HG03565 (cell line): ENCODE measurements at regions not wholly inside any gene's neighbourhood (a gene's known extent, or its start where the extent isn't known, plus 50 kb on each side); places are given as distances from the start of the nearest gene placed in this dataset.

ENCODE experiments used
- ATAC-seq: cut with Tn5 transposase; IDR thresholded peaks from one replicate; pipeline ENCODE4 v1.9.1; 2021; ENCODE audit warnings: mild to moderate bottlenecking, moderate library complexity; ENCODE audit not compliant: unreplicated experiment

- no peak for ATAC-seq
Observed at GRCh38 chr4:82038936-82039335, 334.9 kb downstream of the HNRNPD start.

- ATAC-seq: no peak
Observed at GRCh38 chr4:82036181-82036580, 337.6 kb downstream of the HNRNPD start.

- no peak for ATAC-seq
Observed at GRCh38 chr4:82034878-82035277, 338.9 kb downstream of the HNRNPD start.

GRCh38 chr4:82033862-82034261 lies 339.9 kb downstream of the HNRNPD start:
- no peak for ATAC-seq

- no peak for ATAC-seq
Observed at GRCh38 chr4:82031376-82031927, 342.3 kb downstream of the HNRNPD start.

- no peak for ATAC-seq
Observed at GRCh38 chr4:82017680-82018079, 356.1 kb downstream of the HNRNPD start.

- ATAC-seq: no peak
Observed at GRCh38 chr4:82005158-82005557, 368.6 kb downstream of the HNRNPD start.

GRCh38 chr4:81997313-81997712 lies 376.5 kb downstream of the HNRNPD start:
- no peak for ATAC-seq

- no peak for ATAC-seq
Observed at GRCh38 chr4:81990898-81991297, 382.9 kb downstream of the HNRNPD start.

- no peak for ATAC-seq
Observed at GRCh38 chr4:81990211-81990610, 383.6 kb downstream of the HNRNPD start.

GRCh38 chr4:81989202-81989601 lies 384.6 kb downstream of the HNRNPD start:
- no peak for ATAC-seq

- ATAC-seq: no peak
Observed at GRCh38 chr4:81988178-81988577, 385.6 kb downstream of the HNRNPD start.

GRCh38 chr4:81984746-81985145 lies 389.0 kb downstream of the HNRNPD start:
- no peak for ATAC-seq

GRCh38 chr4:81982846-81983540 lies 390.8 kb downstream of the HNRNPD start:
- no peak for ATAC-seq

- no peak for ATAC-seq
Observed at GRCh38 chr4:81981218-81981617, 392.6 kb downstream of the HNRNPD start.

GRCh38 chr4:81974523-81974922 lies 399.3 kb downstream of the HNRNPD start:
- no peak for ATAC-seq

- ATAC-seq: no peak
Observed at GRCh38 chr4:81971637-81972381, 402.0 kb downstream of the HNRNPD start.

GRCh38 chr4:81971061-81971460 lies 402.7 kb downstream of the HNRNPD start:
- no peak for ATAC-seq

- ATAC-seq: no peak
Observed at GRCh38 chr4:81970454-81970853, 403.3 kb downstream of the HNRNPD start.

- ATAC-seq: no peak
Observed at GRCh38 chr4:81966676-81967075, 407.1 kb downstream of the HNRNPD start.

- no peak for ATAC-seq
Observed at GRCh38 chr4:81965911-81966310, 407.9 kb downstream of the HNRNPD start.

GRCh38 chr4:81965454-81965853 lies 408.3 kb downstream of the HNRNPD start:
- no peak for ATAC-seq
